CD4-positive, alpha-beta T cell treated with Interleukin-17A for 1 hour (primary cell): ENCODE measurements at regions not wholly inside any gene's neighbourhood (a gene's known extent, or its start where the extent isn't known, plus 50 kb on each side); places are given as distances from the start of the nearest gene placed in this dataset.
A peak's percentile ranks its signal among the peaks of the same experiment; 100 is the strongest.
"Not testable (repeated sequence)": the region's sequence is repeated elsewhere in the genome, so short reads cannot be mapped to it uniquely, and the experiment has no call there.

ENCODE experiments used
- DNase-seq: peaks from one replicate; pipeline ENCODE4 v3.0.0-alpha.2; 2020

DNA sequence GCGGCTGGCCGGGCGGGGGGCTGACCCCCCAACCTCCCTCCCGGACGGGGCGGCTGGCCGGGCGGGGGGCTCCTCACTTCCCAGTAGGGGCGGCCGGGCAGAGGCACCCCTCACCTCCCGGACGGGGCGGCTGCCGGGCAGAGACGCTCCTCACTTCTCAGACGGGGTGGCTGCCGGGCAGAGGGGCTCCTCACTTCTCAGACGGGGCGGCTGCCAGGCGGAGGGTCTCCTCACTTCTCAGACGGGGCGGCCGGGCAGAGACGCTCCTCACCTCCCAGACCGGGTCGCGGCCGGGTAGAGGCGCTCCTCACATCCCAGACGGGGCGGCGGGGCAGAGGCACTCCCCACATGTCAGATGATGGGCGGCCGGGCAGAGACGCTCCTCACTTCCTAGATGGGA is 112.6 kb upstream of the FAM174B start:
- DNase-seq = not testable (repeated sequence)

DNA sequence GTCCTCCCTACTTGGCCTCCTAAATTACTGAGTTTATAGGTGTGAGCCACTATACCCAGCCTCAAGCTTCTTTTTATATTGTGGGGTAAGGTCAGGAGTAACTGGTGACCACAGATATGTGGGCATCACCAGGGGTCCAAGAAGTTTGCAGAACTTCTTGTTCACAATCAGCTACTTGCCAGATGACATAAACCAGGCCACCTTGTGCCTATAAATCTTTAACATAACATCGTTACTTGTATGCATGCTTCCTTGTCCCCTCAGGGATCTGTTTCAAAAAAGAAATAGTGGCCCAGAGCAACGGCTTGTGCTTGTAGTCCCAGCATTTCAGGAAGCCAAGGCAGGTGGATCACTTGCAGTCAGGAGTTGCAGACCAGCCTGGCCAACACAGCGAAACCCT is 115.1 kb upstream of the FAM174B start:
- no peak for DNase-seq

DNA sequence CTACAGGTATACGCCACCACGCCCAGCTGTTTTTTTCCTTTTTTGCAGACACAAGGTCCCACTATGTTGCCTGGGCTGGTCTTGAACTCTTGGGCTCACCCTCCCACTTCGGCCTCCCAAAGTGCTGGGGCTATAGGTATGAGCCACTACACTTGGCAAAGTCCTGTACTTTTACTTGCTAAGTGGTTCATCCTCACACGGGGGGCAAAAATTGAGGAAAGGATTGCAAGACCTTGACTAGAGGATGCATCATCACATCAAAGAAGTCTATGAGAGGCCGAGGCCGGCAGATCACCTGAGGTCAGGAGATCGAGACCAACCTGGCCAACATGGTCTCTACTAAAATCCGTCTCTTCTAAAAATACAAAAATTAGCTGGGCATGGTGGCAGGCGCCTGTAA is 116.5 kb upstream of the FAM174B start:
- no peak for DNase-seq

GRCh38 chr15:92772626-92773244 is 117.2 kb upstream of the FAM174B start:
- DNase-seq = no peak

- DNase-seq = no peak
Measured at GRCh38 chr15:92773340-92773739, 117.8 kb upstream of the FAM174B start.

- DNase-seq = no peak
Measured at GRCh38 chr15:92779874-92780273, 120.2 kb upstream of the CHD2 start.

DNA sequence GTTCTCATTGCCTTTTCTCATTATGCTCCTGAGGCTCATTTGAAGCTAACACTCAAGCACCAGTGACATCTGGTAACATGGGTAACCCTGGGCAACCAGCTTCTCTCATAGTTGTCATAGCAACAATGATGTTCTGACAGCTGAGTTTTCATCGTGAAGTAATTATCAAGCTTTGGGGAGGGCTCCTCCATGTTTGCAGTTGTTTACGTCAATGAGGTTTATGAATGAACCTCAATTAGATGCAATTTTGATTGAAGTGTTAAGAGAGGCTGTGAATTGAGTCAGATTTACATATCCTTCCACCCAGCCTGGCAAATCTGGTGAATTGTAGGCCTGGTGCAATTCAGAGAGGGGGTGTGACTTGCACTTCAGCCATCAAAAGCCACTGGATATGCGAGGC is 119.3 kb upstream of the CHD2 start:
- no peak for DNase-seq

- DNase-seq = no peak
Measured at GRCh38 chr15:92781925-92782453, 118.1 kb upstream of the CHD2 start.

- DNase-seq = no peak
Measured at GRCh38 chr15:92787116-92787515, 113.0 kb upstream of the CHD2 start.

- DNase-seq = no peak
Measured at GRCh38 chr15:92788196-92788595, 111.9 kb upstream of the CHD2 start.

GRCh38 chr15:92788793-92789192 is 111.3 kb upstream of the CHD2 start:
- DNase-seq = not testable (repeated sequence)

- no peak for DNase-seq
Measured at GRCh38 chr15:92796161-92796611, 103.9 kb upstream of the CHD2 start.

- peak; percentile 87 for DNase-seq
Measured at GRCh38 chr15:92797168-92798052, 102.7 kb upstream of the CHD2 start.

DNA sequence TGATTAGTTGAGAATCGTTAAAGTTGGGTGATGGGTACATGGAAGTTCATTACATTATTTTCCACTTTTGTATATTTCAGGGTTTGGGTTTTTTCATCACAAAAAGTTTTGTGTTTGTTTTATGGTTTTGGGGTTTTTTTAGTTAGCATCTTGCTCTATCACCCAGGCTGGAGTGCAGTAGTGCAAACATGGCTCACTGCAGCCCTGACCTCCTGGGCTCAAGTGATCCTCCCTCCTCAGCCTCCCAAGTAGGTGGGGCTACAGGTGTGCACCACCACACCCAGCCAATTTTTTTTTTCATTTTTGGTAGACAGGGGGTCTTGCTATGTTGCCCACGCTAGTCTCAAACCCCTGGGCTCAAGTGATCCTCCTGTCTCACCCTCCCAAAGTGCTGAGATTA is 100.1 kb upstream of the CHD2 start:
- no peak for DNase-seq

DNA sequence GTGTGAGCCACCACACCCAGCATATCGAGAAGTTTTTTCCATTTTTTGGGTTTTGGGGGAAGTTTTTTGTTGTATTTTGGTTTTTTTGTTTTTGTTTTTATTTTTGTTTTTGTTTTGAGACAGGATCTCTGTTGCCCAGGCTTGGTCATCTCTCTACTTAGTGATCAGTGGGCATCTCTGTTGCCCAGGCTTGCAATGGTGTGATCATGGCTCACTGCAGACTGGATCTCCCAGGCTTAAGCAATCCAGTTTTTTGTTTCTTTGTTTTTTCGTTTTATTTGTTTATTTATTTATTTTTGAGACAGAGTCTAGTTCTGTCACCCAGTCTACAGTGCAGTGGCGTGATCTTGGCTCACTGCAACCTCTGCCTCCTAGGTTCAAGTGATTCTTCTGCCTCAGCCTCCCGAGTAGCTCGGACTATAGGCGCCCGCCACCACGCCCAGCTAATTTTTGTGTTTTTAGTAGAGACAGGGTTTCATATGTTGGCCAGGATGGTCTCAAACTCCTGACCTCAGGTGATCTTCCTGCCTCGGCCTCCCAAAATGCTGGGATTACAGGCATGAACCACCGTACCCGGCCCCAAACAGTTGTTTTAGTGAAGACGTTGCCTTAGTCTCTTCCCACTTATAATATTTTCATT is 99.6 kb upstream of the CHD2 start:
- not testable (repeated sequence) for DNase-seq

DNA sequence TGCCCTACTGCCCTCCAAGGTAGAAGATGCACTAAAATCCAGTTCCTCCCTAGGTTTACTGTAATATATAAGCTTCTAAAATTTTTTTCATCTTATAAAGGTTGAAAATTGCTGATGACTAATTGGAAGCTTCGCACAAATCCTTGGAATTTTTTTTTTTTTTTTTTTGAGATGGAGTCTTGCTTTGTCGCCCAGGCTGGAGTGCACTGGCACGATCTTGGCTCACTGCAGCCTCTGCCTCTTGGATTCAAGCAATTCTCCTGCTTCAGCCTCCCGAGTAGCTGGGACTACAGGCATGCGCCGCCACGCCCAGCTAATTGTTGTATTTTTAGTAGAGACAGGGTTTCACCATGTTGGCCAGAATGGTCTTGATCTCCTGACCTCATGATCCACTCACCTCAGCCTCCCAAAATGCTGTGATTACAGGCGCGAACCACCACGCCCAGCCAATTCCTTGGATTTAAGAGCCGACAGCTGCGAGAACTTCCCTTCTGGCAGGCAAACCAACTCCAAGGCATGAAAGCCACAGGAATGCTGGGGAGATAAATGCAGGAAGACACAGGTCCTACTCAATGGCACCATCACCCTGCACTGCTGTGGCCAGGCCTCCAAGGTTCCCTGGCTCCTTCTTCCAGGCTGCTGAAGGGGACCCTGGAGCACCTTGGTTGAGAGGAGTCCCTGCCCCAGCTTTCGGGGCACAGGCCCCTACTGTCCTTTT is 98.9 kb upstream of the CHD2 start:
- not testable (repeated sequence) for DNase-seq

GRCh38 chr15:92801774-92802464 is 98.2 kb upstream of the CHD2 start:
- no peak for DNase-seq

GRCh38 chr15:92803536-92803851 is 96.6 kb upstream of the CHD2 start:
- DNase-seq = no peak

GRCh38 chr15:92803852-92804609 is 96.1 kb upstream of the CHD2 start:
- peak; percentile 49 for DNase-seq

GRCh38 chr15:92804610-92804936 is 95.6 kb upstream of the CHD2 start:
- not testable (repeated sequence) for DNase-seq

DNA sequence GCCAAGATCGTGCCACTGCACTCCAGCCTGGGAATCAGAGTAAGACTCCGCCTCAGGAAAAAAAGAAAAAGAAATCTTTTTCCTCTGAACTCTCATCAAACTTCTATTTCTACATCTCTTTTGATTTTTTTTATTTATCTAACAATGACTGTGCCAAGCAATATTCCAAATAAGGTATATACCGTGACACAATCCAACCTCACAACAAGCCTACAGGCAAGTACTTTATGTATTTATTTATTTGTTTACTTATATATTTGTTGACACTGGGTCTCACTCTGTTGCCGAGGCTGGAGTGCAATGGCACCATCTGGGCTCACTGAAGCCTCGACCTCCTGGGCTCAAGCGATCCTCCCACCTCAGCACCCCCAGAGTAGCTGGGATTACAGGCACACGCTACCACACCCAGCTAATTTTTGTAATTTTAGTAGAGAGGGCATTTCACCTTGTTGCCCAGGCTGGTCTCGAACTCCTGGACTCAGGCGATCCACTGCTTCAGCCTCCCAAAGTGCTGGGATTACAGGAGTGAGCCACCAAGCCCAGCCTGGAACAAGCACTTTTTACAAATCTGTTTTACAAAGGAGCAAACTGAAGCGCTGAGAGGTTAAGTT is 94.9 kb upstream of the CHD2 start:
- no peak for DNase-seq
